ENCODE measurements at regions not wholly inside any gene's neighbourhood (a gene's known extent, or its start where the extent isn't known, plus 50 kb on each side); places are given as distances from the start of the nearest gene placed in this dataset.

DNA sequence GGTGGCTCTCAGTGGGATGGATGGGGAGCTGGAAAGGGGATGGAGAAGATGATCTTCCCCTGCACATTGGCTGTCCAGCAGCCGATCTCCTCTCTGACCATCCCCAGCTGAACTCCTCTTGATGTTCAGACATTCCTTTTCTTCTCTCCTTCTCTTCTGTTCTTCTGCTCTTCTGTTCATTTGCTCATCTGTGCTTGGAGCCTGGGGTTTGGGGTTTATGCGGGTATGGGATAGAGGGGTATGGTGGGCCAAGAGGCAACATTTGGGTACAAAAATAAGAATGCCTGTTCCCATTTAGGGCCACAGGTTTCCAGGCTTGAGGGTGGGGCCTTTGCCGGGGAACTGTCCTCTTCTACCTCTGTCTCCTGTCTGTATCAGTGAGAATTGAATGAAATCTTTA is 205.4 kb upstream of the XYLT1 start:
- TF ChIP-seq, protein P1, sequence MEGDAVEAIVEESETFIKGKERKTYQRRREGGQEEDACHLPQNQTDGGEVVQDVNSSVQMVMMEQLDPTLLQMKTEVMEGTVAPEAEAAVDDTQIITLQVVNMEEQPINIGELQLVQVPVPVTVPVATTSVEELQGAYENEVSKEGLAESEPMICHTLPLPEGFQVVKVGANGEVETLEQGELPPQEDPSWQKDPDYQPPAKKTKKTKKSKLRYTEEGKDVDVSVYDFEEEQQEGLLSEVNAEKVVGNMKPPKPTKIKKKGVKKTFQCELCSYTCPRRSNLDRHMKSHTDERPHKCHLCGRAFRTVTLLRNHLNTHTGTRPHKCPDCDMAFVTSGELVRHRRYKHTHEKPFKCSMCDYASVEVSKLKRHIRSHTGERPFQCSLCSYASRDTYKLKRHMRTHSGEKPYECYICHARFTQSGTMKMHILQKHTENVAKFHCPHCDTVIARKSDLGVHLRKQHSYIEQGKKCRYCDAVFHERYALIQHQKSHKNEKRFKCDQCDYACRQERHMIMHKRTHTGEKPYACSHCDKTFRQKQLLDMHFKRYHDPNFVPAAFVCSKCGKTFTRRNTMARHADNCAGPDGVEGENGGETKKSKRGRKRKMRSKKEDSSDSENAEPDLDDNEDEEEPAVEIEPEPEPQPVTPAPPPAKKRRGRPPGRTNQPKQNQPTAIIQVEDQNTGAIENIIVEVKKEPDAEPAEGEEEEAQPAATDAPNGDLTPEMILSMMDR (IDR thresholded peaks at IDR 0.05; ENCODE audit: low read length), result no peak
- TF ChIP-seq EZH2phosphoT487 (IDR thresholded peaks at IDR 0.05; ENCODE audit: low read length), result no peak
- no peak for TF ChIP-seq EZH2 (optimal IDR thresholded peaks at IDR 0.05; ENCODE audit: low read depth, low read length)

Data from MM.1S (cell line).